ENCODE measurements at regions not wholly inside any gene's neighbourhood (a gene's known extent, or its start where the extent isn't known, plus 50 kb on each side); places are given as distances from the start of the nearest gene placed in this dataset.

GRCh38 chr10:60661637-60662036 lies 116.6 kb upstream of the CDK1 start:
- H3K27me3 ChIP-seq (ENCODE audit: low read depth), result peaks cover 7% of the 10 kb centered on the region
- no peaks in the 10 kb centered on the region for H3K4me1 ChIP-seq
- no peak for DNase-seq
- no peaks in the 10 kb centered on the region for H3K36me3 ChIP-seq
- no peak overlapping the region for H3K27ac ChIP-seq (replicated peaks)
- no peak overlapping the region for H3K4me3 ChIP-seq
- no peak for TF ChIP-seq CTCF (IDR thresholded peaks at IDR 0.05; ENCODE audit: borderline replicate concordance)
- intact Hi-C loops (cut with micrococcal nuclease), result no loop called here
- peaks cover 14% of the 10 kb centered on the region for H3K9me3 ChIP-seq (replicated peaks)

- no peak overlapping the region for H3K4me3 ChIP-seq
Measured at GRCh38 chr10:60660625-60661024, 117.7 kb upstream of the CDK1 start.

GRCh38 chr10:60654813-60655464 lies 123.3 kb upstream of the CDK1 start:
- intact Hi-C loops (cut with micrococcal nuclease), result loop anchor here (10.0 kb wide), 1 partner anchor 550 kb away; no protein-coding TSS in a partner anchor
- Histone ChIP-seq H3K4me1 (no peaks in the 10 kb centered on the region), H3K27ac (replicated peaks) (no peak overlapping the region), H3K9me3 (replicated peaks) (peaks cover 14% of the 10 kb centered on the region), H3K36me3 (no peaks in the 10 kb centered on the region), H3K4me3 (no peak overlapping the region), H3K27me3 (ENCODE audit: low read depth) (no peaks in the 10 kb centered on the region)
- no peak for TF ChIP-seq CTCF (IDR thresholded peaks at IDR 0.05; ENCODE audit: borderline replicate concordance)
- DNase-seq, result no peak

More at GRCh38 chr10:60660625-60661024, 117.7 kb upstream of the CDK1 start:
- Histone ChIP-seq H3K27me3 (ENCODE audit: low read depth) (peaks cover 7% of the 10 kb centered on the region), H3K9me3 (replicated peaks) (peaks cover 14% of the 10 kb centered on the region), H3K36me3 (no peaks in the 10 kb centered on the region), H3K27ac (replicated peaks) (no peak overlapping the region), H3K4me1 (no peaks in the 10 kb centered on the region)
- intact Hi-C loops (cut with micrococcal nuclease), result no loop called here
- no peak for DNase-seq
- no peak for TF ChIP-seq CTCF (IDR thresholded peaks at IDR 0.05; ENCODE audit: borderline replicate concordance)

- Histone ChIP-seq H3K27ac (replicated peaks) (no peak overlapping the region), H3K4me1 (no peaks in the 10 kb centered on the region), H3K27me3 (ENCODE audit: low read depth) (no peaks in the 10 kb centered on the region), H3K4me3 (no peak overlapping the region), H3K36me3 (no peaks in the 10 kb centered on the region), H3K9me3 (replicated peaks) (no peaks in the 10 kb centered on the region)
- DNase-seq, result no peak
- intact Hi-C loops (cut with micrococcal nuclease), result loop anchor here (10.0 kb wide), 1 partner anchor 548 kb away; no protein-coding TSS in a partner anchor
- TF ChIP-seq CTCF (IDR thresholded peaks at IDR 0.05; ENCODE audit: borderline replicate concordance), result no peak
Measured at GRCh38 chr10:60652628-60653027, 125.7 kb upstream of the CDK1 start.

GRCh38 chr10:60650378-60650800 lies 127.9 kb upstream of the CDK1 start:
- no peak overlapping the region for H3K4me3 ChIP-seq
- TF ChIP-seq CTCF (IDR thresholded peaks at IDR 0.05; ENCODE audit: borderline replicate concordance), result no peak
- no peak for DNase-seq
- no peaks in the 10 kb centered on the region for H3K36me3 ChIP-seq
- H3K4me1 ChIP-seq, result no peaks in the 10 kb centered on the region
- intact Hi-C loops (cut with micrococcal nuclease), result loop anchor here (10.0 kb wide), 1 partner anchor 546 kb away; no protein-coding TSS in a partner anchor
- no peaks in the 10 kb centered on the region for H3K9me3 ChIP-seq (replicated peaks)
- H3K27ac ChIP-seq (replicated peaks), result no peak overlapping the region
- no peaks in the 10 kb centered on the region for H3K27me3 ChIP-seq (ENCODE audit: low read depth)
